Endothelial cell (in vitro differentiated cells): ENCODE measurements at regions not wholly inside any gene's neighbourhood (a gene's known extent, or its start where the extent isn't known, plus 50 kb on each side); places are given as distances from the start of the nearest gene placed in this dataset.

Source experiments
- DNase-seq: peaks from one replicate; pipeline ENCODE4 v3.0.0; 2021; ENCODE audit warnings: low spot score
- H3K27ac Mint-ChIP-seq: one replicate; pipeline ENCODE4 v1.8.0; 2021; ENCODE audit warnings: mixed read lengths, inconsistent platforms; ENCODE audit not compliant: unreplicated experiment
- H3K27me3 Mint-ChIP-seq: one replicate; pipeline ENCODE4 v1.8.0; 2021; ENCODE audit warnings: mild to moderate bottlenecking, moderate library complexity, mixed read lengths, inconsistent platforms; ENCODE audit not compliant: unreplicated experiment
- H3K36me3 Mint-ChIP-seq: one replicate; pipeline ENCODE4 v1.8.0; 2021; ENCODE audit warnings: mild to moderate bottlenecking, low read depth, mixed read lengths, inconsistent platforms; ENCODE audit not compliant: unreplicated experiment
- H3K4me1 Mint-ChIP-seq: one replicate; pipeline ENCODE4 v1.8.0; 2021; ENCODE audit warnings: mild to moderate bottlenecking, mixed read lengths, inconsistent platforms; ENCODE audit not compliant: unreplicated experiment
- H3K4me3 Mint-ChIP-seq: one replicate; pipeline ENCODE4 v1.8.0; 2021; ENCODE audit warnings: mild to moderate bottlenecking, mixed read lengths, inconsistent platforms; ENCODE audit not compliant: unreplicated experiment
- H3K9me3 Mint-ChIP-seq: one replicate; pipeline ENCODE4 v1.8.0; 2021; ENCODE audit warnings: mixed read lengths, inconsistent platforms; ENCODE audit not compliant: unreplicated experiment
- TF ChIP-seq, protein P1 (sequence below): fragments of 200-600 bp; sonication (generic); IDR thresholded peaks from one replicate; pipeline ENCODE4 v1.5.0; 2021; ENCODE audit warnings: antibody characterized with exemption; ENCODE audit not compliant: unreplicated experiment

GRCh38 chr3:73789825-73790444 is 165.2 kb upstream of the PDZRN3 start:
- no peak overlapping the region for H3K27ac Mint-ChIP-seq

DNA sequence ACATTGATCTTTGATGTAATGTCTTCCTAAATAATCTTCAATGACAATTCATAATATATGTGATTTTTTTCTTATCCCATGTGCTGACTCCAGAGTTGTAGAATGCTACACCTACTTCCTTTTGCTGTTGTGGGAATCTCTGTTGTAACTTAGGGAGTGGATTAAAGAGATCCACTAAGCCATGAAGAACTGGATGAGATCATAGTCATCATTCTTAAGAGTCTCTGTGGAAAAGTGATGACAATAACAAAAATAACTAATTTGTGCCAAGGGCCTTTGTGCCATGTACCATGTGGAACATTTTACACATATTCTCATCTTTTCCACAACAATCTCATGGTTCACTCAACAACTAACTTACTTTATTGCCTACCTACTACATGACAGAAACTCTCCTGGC is 162.9 kb upstream of the PDZRN3 start:
- TF ChIP-seq, protein P1, sequence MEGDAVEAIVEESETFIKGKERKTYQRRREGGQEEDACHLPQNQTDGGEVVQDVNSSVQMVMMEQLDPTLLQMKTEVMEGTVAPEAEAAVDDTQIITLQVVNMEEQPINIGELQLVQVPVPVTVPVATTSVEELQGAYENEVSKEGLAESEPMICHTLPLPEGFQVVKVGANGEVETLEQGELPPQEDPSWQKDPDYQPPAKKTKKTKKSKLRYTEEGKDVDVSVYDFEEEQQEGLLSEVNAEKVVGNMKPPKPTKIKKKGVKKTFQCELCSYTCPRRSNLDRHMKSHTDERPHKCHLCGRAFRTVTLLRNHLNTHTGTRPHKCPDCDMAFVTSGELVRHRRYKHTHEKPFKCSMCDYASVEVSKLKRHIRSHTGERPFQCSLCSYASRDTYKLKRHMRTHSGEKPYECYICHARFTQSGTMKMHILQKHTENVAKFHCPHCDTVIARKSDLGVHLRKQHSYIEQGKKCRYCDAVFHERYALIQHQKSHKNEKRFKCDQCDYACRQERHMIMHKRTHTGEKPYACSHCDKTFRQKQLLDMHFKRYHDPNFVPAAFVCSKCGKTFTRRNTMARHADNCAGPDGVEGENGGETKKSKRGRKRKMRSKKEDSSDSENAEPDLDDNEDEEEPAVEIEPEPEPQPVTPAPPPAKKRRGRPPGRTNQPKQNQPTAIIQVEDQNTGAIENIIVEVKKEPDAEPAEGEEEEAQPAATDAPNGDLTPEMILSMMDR, result no peak
- H3K4me1 Mint-ChIP-seq, result no peaks in the 10 kb centered on the region
- DNase-seq, result no peak
- H3K9me3 Mint-ChIP-seq, result no peaks in the 10 kb centered on the region
- no peaks in the 10 kb centered on the region for H3K36me3 Mint-ChIP-seq
- H3K27ac Mint-ChIP-seq, result no peak overlapping the region
- H3K4me3 Mint-ChIP-seq, result no peak overlapping the region
- peaks cover 2% of the 10 kb centered on the region for H3K27me3 Mint-ChIP-seq

More at GRCh38 chr3:73789825-73790444, 165.2 kb upstream of the PDZRN3 start:
- H3K4me3 Mint-ChIP-seq, result no peak overlapping the region
- no peaks in the 10 kb centered on the region for H3K4me1 Mint-ChIP-seq
- TF ChIP-seq, protein P1, result no peak
- H3K9me3 Mint-ChIP-seq, result no peaks in the 10 kb centered on the region
- no peaks in the 10 kb centered on the region for H3K27me3 Mint-ChIP-seq
- no peaks in the 10 kb centered on the region for H3K36me3 Mint-ChIP-seq
- DNase-seq, result no peak

DNA sequence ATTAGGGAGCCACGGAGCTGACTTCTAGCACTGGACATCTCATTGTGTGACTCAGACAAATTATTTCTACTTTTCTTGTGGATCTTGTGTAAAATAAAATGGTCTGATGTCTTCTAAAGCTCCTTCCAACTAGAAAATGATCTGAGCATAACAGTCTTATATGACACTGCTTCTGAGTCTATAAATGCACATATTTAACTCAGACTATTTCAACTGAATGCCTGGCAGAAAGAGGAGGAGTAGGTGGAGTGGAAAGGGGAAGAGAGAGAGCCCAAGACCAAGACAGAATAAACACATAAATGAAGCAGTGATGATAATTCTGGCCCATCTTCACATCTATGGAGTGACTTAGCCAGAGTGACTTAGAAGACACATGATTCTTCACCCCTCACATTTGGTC is 162.3 kb upstream of the PDZRN3 start:
- DNase-seq, result no peak
- no peak overlapping the region for H3K4me3 Mint-ChIP-seq
- TF ChIP-seq, protein P1, result no peak
- H3K27me3 Mint-ChIP-seq, result peaks cover 2% of the 10 kb centered on the region
- no peaks in the 10 kb centered on the region for H3K4me1 Mint-ChIP-seq
- H3K9me3 Mint-ChIP-seq, result no peaks in the 10 kb centered on the region
- no peak overlapping the region for H3K27ac Mint-ChIP-seq
- H3K36me3 Mint-ChIP-seq, result no peaks in the 10 kb centered on the region

GRCh38 chr3:73786321-73786807 is 161.6 kb upstream of the PDZRN3 start:
- H3K27me3 Mint-ChIP-seq, result peaks cover 2% of the 10 kb centered on the region
- no peaks in the 10 kb centered on the region for H3K4me1 Mint-ChIP-seq
- no peak for DNase-seq
- H3K36me3 Mint-ChIP-seq, result no peaks in the 10 kb centered on the region
- no peaks in the 10 kb centered on the region for H3K9me3 Mint-ChIP-seq
- TF ChIP-seq, protein P1, result no peak
- H3K4me3 Mint-ChIP-seq, result no peak overlapping the region
- H3K27ac Mint-ChIP-seq, result no peak overlapping the region

DNA sequence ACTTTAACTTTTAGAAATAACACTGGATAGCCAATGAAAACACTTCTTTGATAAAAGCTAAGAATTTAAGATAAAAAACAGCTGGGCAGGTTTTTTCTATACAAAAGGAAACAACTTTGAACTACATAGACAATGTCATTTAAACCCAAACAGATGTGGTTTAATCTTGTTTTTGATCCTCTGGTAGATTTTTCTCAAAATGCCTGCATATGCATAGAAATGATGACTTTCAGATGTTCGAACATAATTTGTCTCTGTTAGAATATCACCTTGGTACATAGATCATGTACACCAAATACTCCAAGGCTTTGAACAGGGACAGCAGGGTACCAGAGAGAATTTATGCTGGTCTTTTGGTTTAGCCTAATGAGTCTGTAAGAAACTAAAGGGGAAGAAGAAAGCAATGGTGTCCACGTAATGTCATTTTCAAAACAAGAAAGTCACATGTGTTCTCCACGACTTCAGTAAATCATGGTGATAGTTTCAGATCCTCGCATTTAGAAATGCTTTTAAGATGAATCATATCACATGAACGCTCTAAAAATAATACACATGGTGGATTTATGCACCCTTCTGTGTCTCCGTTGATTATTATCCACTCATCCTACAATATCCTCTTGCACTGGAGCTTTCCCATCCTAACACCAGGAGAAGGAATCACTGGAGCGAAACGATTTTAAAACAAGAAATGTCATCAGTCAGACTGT is 160.1 kb upstream of the PDZRN3 start:
- Mint-ChIP-seq H3K27ac (no peak overlapping the region), H3K4me3 (no peak overlapping the region), H3K9me3 (no peaks in the 10 kb centered on the region), H3K27me3 (peaks cover 2% of the 10 kb centered on the region), H3K4me1 (no peaks in the 10 kb centered on the region), H3K36me3 (no peaks in the 10 kb centered on the region)
- no peak for DNase-seq
- TF ChIP-seq, protein P1, result no peak
